ENCODE measurements at regions not wholly inside any gene's neighbourhood (a gene's known extent, or its start where the extent isn't known, plus 50 kb on each side); places are given as distances from the start of the nearest gene placed in this dataset.

- no peak overlapping the region for H3K27ac ChIP-seq (ENCODE audit: low read depth, low read length)
- DNase-seq (ENCODE audit: low read depth, low spot score): no peak
- POLR2A ChIA-PET: interaction anchor here (0.6 kb wide), 1 partner anchor 96 kb away, joined by 3 read pairs; no protein-coding TSS in a partner anchor
- CTCF ChIA-PET: no interaction called here
- TF ChIP-seq CTCF (IDR thresholded peaks at IDR 0.05; ENCODE audit: low read depth, low read length): no peak
- H3K9me3 ChIP-seq (ENCODE audit: control insufficient read depth, insufficient read depth, low read length): no peaks in the 10 kb centered on the region
- H3K27me3 ChIP-seq (ENCODE audit: control insufficient read depth, insufficient read depth, low read length): peaks cover 8% of the 10 kb centered on the region
- H3K4me3 ChIP-seq (ENCODE audit: low read depth, low read length): no peak overlapping the region
Measured at GRCh38 chr15:70573121-70573850, 190.1 kb downstream of the UACA start.

- DNase-seq (ENCODE audit: low read depth, low spot score): no peak
- Histone ChIP-seq H3K27ac (ENCODE audit: low read depth, low read length) (no peak overlapping the region), H3K9me3 (ENCODE audit: control insufficient read depth, insufficient read depth, low read length) (no peaks in the 10 kb centered on the region), H3K4me3 (ENCODE audit: low read depth, low read length) (no peak overlapping the region), H3K27me3 (ENCODE audit: control insufficient read depth, insufficient read depth, low read length) (peaks cover 6% of the 10 kb centered on the region)
- ChIA-PET POLR2A (no interaction called here), CTCF (interaction anchor here (1.0 to 1.5 kb wide), 12 partner anchors 8 to 1093 kb away, joined by 3 to 13 read pairs (median 4); no protein-coding TSS in a partner anchor)
- TF ChIP-seq CTCF (IDR thresholded peaks at IDR 0.05; ENCODE audit: low read depth, low read length): no peak
Measured at GRCh38 chr15:70569714-70570231, 193.6 kb downstream of the UACA start.

- Histone ChIP-seq H3K27me3 (ENCODE audit: control insufficient read depth, insufficient read depth, low read length) (peaks cover 6% of the 10 kb centered on the region), H3K4me3 (ENCODE audit: low read depth, low read length) (no peak overlapping the region), H3K27ac (ENCODE audit: low read depth, low read length) (peak overlapping the region; percentile 35), H3K9me3 (ENCODE audit: control insufficient read depth, insufficient read depth, low read length) (no peaks in the 10 kb centered on the region)
- CTCF ChIA-PET: interaction anchor here (0.6 to 1.5 kb wide), 20 partner anchors 8 to 1175 kb away, joined by 3 to 13 read pairs (median 4); no protein-coding TSS in a partner anchor
- POLR2A ChIA-PET: interaction anchor here (0.6 kb wide), 1 partner anchor 193 kb away, joined by 3 read pairs; no protein-coding TSS in a partner anchor
- TF ChIP-seq CTCF (IDR thresholded peaks at IDR 0.05; ENCODE audit: low read depth, low read length): peak; percentile 71
- DNase-seq (ENCODE audit: low read depth, low spot score): peak; percentile 38
Measured at GRCh38 chr15:70569091-70569713, 194.2 kb downstream of the UACA start.

GRCh38 chr15:70566989-70567388 lies 196.4 kb downstream of the UACA start:
- POLR2A ChIA-PET: no interaction called here
- no peak for DNase-seq (ENCODE audit: low read depth, low spot score)
- no peak for TF ChIP-seq CTCF (IDR thresholded peaks at IDR 0.05; ENCODE audit: low read depth, low read length)
- H3K27me3 ChIP-seq (ENCODE audit: control insufficient read depth, insufficient read depth, low read length): no peaks in the 10 kb centered on the region
- no peak overlapping the region for H3K4me3 ChIP-seq (ENCODE audit: low read depth, low read length)
- H3K27ac ChIP-seq (ENCODE audit: low read depth, low read length): no peak overlapping the region
- H3K9me3 ChIP-seq (ENCODE audit: control insufficient read depth, insufficient read depth, low read length): no peaks in the 10 kb centered on the region
- CTCF ChIA-PET: interaction anchor here (1.5 kb wide), 1 partner anchor 155 kb away, joined by 3 read pairs; no protein-coding TSS in a partner anchor

Data from AG04450 (cell line).